Hepatocyte (in vitro differentiated cells): ENCODE measurements at regions not wholly inside any gene's neighbourhood (a gene's known extent, or its start where the extent isn't known, plus 50 kb on each side); places are given as distances from the start of the nearest gene placed in this dataset.

Experiments used
- CTCF ChIP-seq: fragments of 200-600 bp; sonication (generic); IDR thresholded peaks from 2 replicates; pipeline ENCODE4 v1.5.1; 2016; ENCODE audit warnings: antibody characterized with exemption, mild to moderate bottlenecking; ENCODE audit not compliant: poor library complexity
- EZH2 ChIP-seq: fragments of 200-600 bp; sonication (generic); IDR thresholded peaks from 2 replicates; pipeline ENCODE4 v1.6.1; 2016; ENCODE audit warnings: antibody characterized with exemption, mild to moderate bottlenecking, borderline replicate concordance
- EZH2phosphoT487 ChIP-seq: fragments of 200-600 bp; sonication (generic); IDR thresholded peaks from one replicate; pipeline ENCODE4 v1.6.1; 2018; ENCODE audit warnings: antibody characterized with exemption, mild to moderate bottlenecking, low read depth, moderate library complexity; ENCODE audit not compliant: unreplicated experiment, severe bottlenecking

- TF ChIP-seq EZH2 (no peak), CTCF (no peak), EZH2phosphoT487 (no peak)
Measured at GRCh38 chr6:156538875-156539660, 238.1 kb upstream of the ARID1B start.
